Astrocyte of the cerebellum (primary cell): ENCODE measurements at regions not wholly inside any gene's neighbourhood (a gene's known extent, or its start where the extent isn't known, plus 50 kb on each side); places are given as distances from the start of the nearest gene placed in this dataset.
A peak's percentile ranks its signal among the peaks of the same experiment; 100 is the strongest.

Experiments
- DNase-seq: peaks from one replicate; pipeline ENCODE4 v3.0.0-alpha.2; 2011; ENCODE audit warnings: low read depth
- H3K4me3 ChIP-seq: 2 replicates; pipeline ENCODE4 v1.5.1; 2011; ENCODE audit warnings: mild to moderate bottlenecking, low read depth, low read length, moderate library complexity
- in situ Hi-C: cut with HindIII; loops from 2 replicates; pipeline ENCODE4 v1.10.0; 2017; ENCODE audit warnings: low sequenced_read_pairs
- TF ChIP-seq, protein P1 (sequence below): IDR thresholded peaks from 2 replicates; pipeline ENCODE4 v1.5.1; 2012; ENCODE audit warnings: low read length, low read depth, moderate library complexity, mild to moderate bottlenecking; ENCODE audit errors: missing control alignments

DNA sequence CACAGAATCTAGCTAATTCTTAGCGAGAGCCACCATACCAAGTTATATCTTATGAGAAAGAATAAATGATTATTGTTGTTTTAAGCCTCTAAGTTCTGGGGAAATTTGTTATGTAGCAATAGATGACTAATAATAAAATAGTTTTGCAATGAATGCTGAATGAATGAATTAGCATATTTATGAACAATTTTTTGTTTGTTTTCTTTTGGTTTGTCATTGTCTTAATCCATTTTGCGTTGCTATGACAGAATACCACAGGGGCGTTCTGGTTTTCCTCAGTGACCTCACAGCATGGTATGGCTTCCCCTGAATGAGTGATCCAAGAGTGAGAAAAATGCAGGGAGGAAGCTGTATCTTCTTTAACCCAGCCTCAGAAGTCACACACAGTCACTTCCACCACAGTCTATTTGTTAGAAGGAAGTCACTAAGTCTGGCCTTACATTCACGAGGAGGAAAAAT lies 53.8 kb upstream of the HPDL start:
- DNase-seq, result peak; percentile 75
- H3K4me3 ChIP-seq, result no peak overlapping the region
- in situ Hi-C loops, result no loop called here
- TF ChIP-seq, protein P1, sequence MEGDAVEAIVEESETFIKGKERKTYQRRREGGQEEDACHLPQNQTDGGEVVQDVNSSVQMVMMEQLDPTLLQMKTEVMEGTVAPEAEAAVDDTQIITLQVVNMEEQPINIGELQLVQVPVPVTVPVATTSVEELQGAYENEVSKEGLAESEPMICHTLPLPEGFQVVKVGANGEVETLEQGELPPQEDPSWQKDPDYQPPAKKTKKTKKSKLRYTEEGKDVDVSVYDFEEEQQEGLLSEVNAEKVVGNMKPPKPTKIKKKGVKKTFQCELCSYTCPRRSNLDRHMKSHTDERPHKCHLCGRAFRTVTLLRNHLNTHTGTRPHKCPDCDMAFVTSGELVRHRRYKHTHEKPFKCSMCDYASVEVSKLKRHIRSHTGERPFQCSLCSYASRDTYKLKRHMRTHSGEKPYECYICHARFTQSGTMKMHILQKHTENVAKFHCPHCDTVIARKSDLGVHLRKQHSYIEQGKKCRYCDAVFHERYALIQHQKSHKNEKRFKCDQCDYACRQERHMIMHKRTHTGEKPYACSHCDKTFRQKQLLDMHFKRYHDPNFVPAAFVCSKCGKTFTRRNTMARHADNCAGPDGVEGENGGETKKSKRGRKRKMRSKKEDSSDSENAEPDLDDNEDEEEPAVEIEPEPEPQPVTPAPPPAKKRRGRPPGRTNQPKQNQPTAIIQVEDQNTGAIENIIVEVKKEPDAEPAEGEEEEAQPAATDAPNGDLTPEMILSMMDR, result no peak

DNA sequence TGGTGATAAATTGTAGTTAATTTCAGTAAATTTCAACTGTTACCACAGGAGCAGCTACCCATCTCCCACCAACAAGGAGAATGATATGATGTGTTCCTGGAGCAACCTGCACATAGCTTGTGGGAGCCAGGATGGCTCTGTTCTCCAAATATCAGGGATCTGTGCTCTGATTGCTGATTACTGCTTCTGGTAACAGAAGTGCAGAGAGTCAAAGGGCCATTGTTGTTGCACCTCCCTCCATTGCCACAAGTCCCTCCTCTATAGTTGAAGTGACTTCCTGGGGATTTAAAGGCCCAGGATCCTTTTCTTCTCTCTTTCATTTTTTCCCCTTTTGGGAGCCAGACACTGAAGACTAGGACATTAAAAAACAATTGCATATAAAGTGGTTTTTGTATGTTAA lies 51.6 kb upstream of the HPDL start:
- DNase-seq, result no peak
- TF ChIP-seq, protein P1, result no peak
- in situ Hi-C loops, result no loop called here
- no peak overlapping the region for H3K4me3 ChIP-seq
